IMR-90 (cell line): ENCODE measurements at regions not wholly inside any gene's neighbourhood (a gene's known extent, or its start where the extent isn't known, plus 50 kb on each side); places are given as distances from the start of the nearest gene placed in this dataset.

ENCODE experiments used
- ATAC-seq: fragments of 200-7000 bp; cut with Tn5 transposase; 2 replicates; pipeline ENCODE4 v1.9.1; 2020; ENCODE audit warnings: low read depth, mild to moderate bottlenecking, moderate library complexity
- BruUV-seq: library from RNA; stranded (reverse); fragments of 400-500 nt; replicated peaks from 2 replicates; lab custom pipeline; 2021; lab: Mats Ljungman, UMichigan
- CTCF ChIA-PET: fragments of 300-600 bp; formaldehyde crosslinking; extraction: SDS; loops from one replicate; lab custom pipeline; 2021; ENCODE audit warnings: antibody characterized with exemption; lab: Yijun Ruan, JAX
- POLR2A ChIA-PET: fragments of 300-600 bp; sonication (Branson Sonifier 250); formaldehyde crosslinking; loops from one replicate; lab custom pipeline; 2022; ENCODE audit warnings: antibody characterized with exemption; ENCODE audit not compliant: unreplicated experiment; lab: Charles Lee
- DNase-seq: peaks from one replicate; pipeline ENCODE4 v3.0.0; 2013
- H2AFZ ChIP-seq: replicated peaks from 2 replicates; pipeline ENCODE3; 2013; ENCODE audit warnings: low read length, mild to moderate bottlenecking; ENCODE audit not compliant: poor library complexity
- H2AK5ac ChIP-seq: 2 replicates; pipeline ENCODE4 v1.6.1; 2013; ENCODE audit warnings: low read depth, low read length, inconsistent platforms
- H2AK9ac ChIP-seq: replicated peaks from 2 replicates; pipeline ENCODE3; 2013; ENCODE audit warnings: mild to moderate bottlenecking, low read depth, low read length, moderate library complexity; ENCODE audit not compliant: poor library complexity
- H2BK120ac ChIP-seq: 2 replicates; pipeline ENCODE4 v1.6.1; 2013; ENCODE audit warnings: low read depth, low read length, inconsistent platforms
- H2BK15ac ChIP-seq: 3 replicates; pipeline ENCODE4 v1.6.1; 2013; ENCODE audit warnings: low read depth, low read length, inconsistent platforms
- H2BK20ac ChIP-seq: 2 replicates; pipeline ENCODE4 v1.6.1; 2013; ENCODE audit warnings: low read depth, mild to moderate bottlenecking, inconsistent platforms, low read length, moderate library complexity
- H2BK5ac ChIP-seq: 2 replicates; pipeline ENCODE4 v1.6.1; 2013; ENCODE audit warnings: mild to moderate bottlenecking, low read depth, low read length, inconsistent platforms; ENCODE audit not compliant: poor library complexity, severe bottlenecking
- H3K14ac ChIP-seq: replicated peaks from 2 replicates; pipeline ENCODE4 v1.6.1; 2013; ENCODE audit warnings: low read depth, low read length, inconsistent platforms
- H3K18ac ChIP-seq: 2 replicates; pipeline ENCODE4 v1.6.1; 2013; ENCODE audit warnings: low read depth, low read length, control low read depth
- H3K23ac ChIP-seq: 2 replicates; pipeline ENCODE4 v1.6.1; 2013; ENCODE audit warnings: low read depth, low read length, inconsistent platforms
- H3K27ac ChIP-seq: 2 replicates; pipeline ENCODE4 v1.5.1; 2013; ENCODE audit warnings: mild to moderate bottlenecking, control low read depth, low read length; ENCODE audit not compliant: insufficient read depth
- H3K27me3 ChIP-seq: 2 replicates; pipeline ENCODE4 v1.6.1; 2013; ENCODE audit warnings: low read length; ENCODE audit not compliant: control insufficient read depth, insufficient read depth
- H3K36me3 ChIP-seq: 2 replicates; pipeline ENCODE4 v1.6.1; 2013; ENCODE audit warnings: low read length, mixed read lengths; ENCODE audit not compliant: control insufficient read depth, insufficient read depth
- H3K4ac ChIP-seq: 2 replicates; pipeline ENCODE4 v1.6.1; 2013; ENCODE audit warnings: low read depth, low read length, inconsistent platforms
- H3K4me1 ChIP-seq: 2 replicates; pipeline ENCODE4 v1.6.1; 2013; ENCODE audit warnings: low read length, mixed read lengths; ENCODE audit not compliant: control insufficient read depth, insufficient read depth
- H3K4me2 ChIP-seq: 2 replicates; pipeline ENCODE4 v1.6.1; 2013; ENCODE audit warnings: low read depth, mild to moderate bottlenecking, control low read depth, low read length, moderate library complexity
- H3K4me3 ChIP-seq: 2 replicates; pipeline ENCODE4 v1.5.1; 2013; ENCODE audit warnings: low read depth, mild to moderate bottlenecking, control low read depth, low read length, moderate library complexity; ENCODE audit not compliant: insufficient read depth
- H3K56ac ChIP-seq: 2 replicates; pipeline ENCODE4 v1.6.1; 2013; ENCODE audit warnings: low read length, inconsistent platforms; ENCODE audit not compliant: insufficient read depth; ENCODE audit errors: extremely low read depth
- H3K79me1 ChIP-seq, 2 experiments: 2 replicates each; pipeline ENCODE4 v1.6.1; 2013; ENCODE audit warnings: low read length in 2 of 2, inconsistent platforms in 1 of 2, low read depth in 1 of 2
- H3K9ac ChIP-seq: 2 replicates; pipeline ENCODE4 v1.6.1; 2013; ENCODE audit warnings: low read depth, low read length, control low read depth
- H3K9me1 ChIP-seq: 2 replicates; pipeline ENCODE4 v1.6.1; 2013; ENCODE audit warnings: low read length, inconsistent platforms; ENCODE audit not compliant: insufficient read depth
- H3K9me3 ChIP-seq: 2 replicates; pipeline ENCODE4 v1.6.1; 2013; ENCODE audit warnings: low read length; ENCODE audit not compliant: control insufficient read depth, insufficient read depth
- H4K20me1 ChIP-seq: 2 replicates; pipeline ENCODE4 v1.6.1; 2013; ENCODE audit warnings: low read length, inconsistent platforms; ENCODE audit not compliant: insufficient read depth
- H4K5ac ChIP-seq: 2 replicates; pipeline ENCODE4 v1.6.1; 2013; ENCODE audit warnings: mild to moderate bottlenecking, low read depth, low read length, control low read depth
- H4K8ac ChIP-seq, 2 experiments: 2 replicates each; pipeline ENCODE4 v1.6.1; 2013; ENCODE audit warnings: low read depth in 2 of 2, low read length in 2 of 2, control low read depth in 1 of 2, inconsistent platforms in 1 of 2
- H4K91ac ChIP-seq: 2 replicates; pipeline ENCODE4 v1.6.1; 2013; ENCODE audit warnings: low read depth, low read length, inconsistent platforms; ENCODE audit not compliant: insufficient read depth
- BHLHE40 ChIP-seq: fragments of 150-350 bp; IDR thresholded peaks from 2 replicates; pipeline ENCODE4 v1.6.1; 2016; ENCODE audit warnings: mild to moderate bottlenecking, low read depth, low read length
- CEBPB ChIP-seq: IDR thresholded peaks from 2 replicates; pipeline ENCODE4 v1.6.1; 2012; ENCODE audit warnings: low read depth, low read length, improper control_type of control experiment
- CHD1 ChIP-seq: IDR thresholded peaks from 2 replicates; pipeline ENCODE4 v1.6.1; 2012; ENCODE audit warnings: low read depth, low read length, improper control_type of control experiment
- FOS ChIP-seq: fragments of 150-350 bp; IDR thresholded peaks from 2 replicates; pipeline ENCODE4 v1.6.1; 2016; ENCODE audit warnings: low read depth, low read length
- MAFK ChIP-seq: IDR thresholded peaks from 2 replicates; pipeline ENCODE4 v1.6.1; 2012; ENCODE audit warnings: low read depth, low read length, improper control_type of control experiment
- MAZ ChIP-seq: IDR thresholded peaks from 2 replicates; pipeline ENCODE4 v1.6.1; 2012; ENCODE audit warnings: low read depth, mild to moderate bottlenecking, low read length, improper control_type of control experiment, moderate library complexity, borderline replicate concordance
- MXI1 ChIP-seq: IDR thresholded peaks from 2 replicates; pipeline ENCODE4 v1.6.1; 2012; ENCODE audit warnings: low read depth, mild to moderate bottlenecking, low read length, moderate library complexity, borderline replicate concordance
- NFE2L2 ChIP-seq: fragments of 150-350 bp; IDR thresholded peaks from 2 replicates; pipeline ENCODE4 v1.6.1; 2016; ENCODE audit warnings: low read depth, mild to moderate bottlenecking, low read length
- POLR2A ChIP-seq: IDR thresholded peaks from 2 replicates; pipeline ENCODE4 v1.6.1; 2012; ENCODE audit warnings: mild to moderate bottlenecking, low read depth, low read length
- RAD21 ChIP-seq: IDR thresholded peaks from 2 replicates; pipeline ENCODE4 v1.6.1; 2012; ENCODE audit warnings: low read length, improper control_type of control experiment
- RCOR1 ChIP-seq: IDR thresholded peaks from 2 replicates; pipeline ENCODE4 v1.6.1; 2012; ENCODE audit warnings: mild to moderate bottlenecking, low read length, improper control_type of control experiment; ENCODE audit not compliant: insufficient replicate concordance
- RFX5 ChIP-seq: IDR thresholded peaks from 2 replicates; pipeline ENCODE4 v1.8.0; 2012; ENCODE audit warnings: low read depth, mild to moderate bottlenecking, low read length, moderate library complexity
- SMC3 ChIP-seq: fragments of 150-350 bp; IDR thresholded peaks from 2 replicates; pipeline ENCODE4 v1.6.1; 2016; ENCODE audit warnings: low read depth, mild to moderate bottlenecking, antibody characterized with exemption, low read length, moderate library complexity
- WGBS, 2 experiments: methylation state at CpG; one replicate each; pipeline versions ENCODE4 v1.1.5 to v1.1.7; 2013; ENCODE audit warnings: missing lambda C conversion rate in 2 of 2; ENCODE audit not compliant: insufficient read length in 1 of 2; ENCODE audit errors: extremely low coverage in 2 of 2; 5-methylcytosine and 5-hydroxymethylcytosine counted together
- dilution Hi-C: fragments of 300-500 bp; cut with HindIII; formaldehyde crosslinking; loops from one replicate; pipeline ENCODE4 v1.14.3; 2018; ENCODE audit warnings: low sequenced_read_pairs; ENCODE audit not compliant: unreplicated experiment
- in situ Hi-C: fragments of 300-500 bp; cut with MboI; formaldehyde crosslinking; loops from 3 replicates; pipeline ENCODE4 v1.14.3; 2019; ENCODE audit warnings: low sequenced_read_pairs, inconsistent platforms, mixed read lengths
- intact Hi-C: fragments of 100-400 bp; cut with micrococcal nuclease; formaldehyde crosslinking; loops from 2 replicates; pipeline ENCODE4 v1.10.0; 2022
- TF ChIP-seq, protein P1 (sequence below): fragments of 150-350 bp; IDR thresholded peaks from 2 replicates; pipeline ENCODE4 v1.6.1; 2017; ENCODE audit warnings: mild to moderate bottlenecking, antibody characterized with exemption, low read length, low read depth
- TF ChIP-seq, protein P2 (sequence below): conservative IDR thresholded peaks from 2 replicates; pipeline ENCODE4 v1.5.1; 2012; ENCODE audit warnings: mild to moderate bottlenecking, low read depth, low read length, improper control_type of control experiment
- TF ChIP-seq, protein P3 (sequence below): fragments of 150-350 bp; IDR thresholded peaks from 2 replicates; pipeline ENCODE4 v1.6.1; 2016; ENCODE audit warnings: low read depth, mild to moderate bottlenecking, low read length, moderate library complexity, borderline replicate concordance

DNA sequence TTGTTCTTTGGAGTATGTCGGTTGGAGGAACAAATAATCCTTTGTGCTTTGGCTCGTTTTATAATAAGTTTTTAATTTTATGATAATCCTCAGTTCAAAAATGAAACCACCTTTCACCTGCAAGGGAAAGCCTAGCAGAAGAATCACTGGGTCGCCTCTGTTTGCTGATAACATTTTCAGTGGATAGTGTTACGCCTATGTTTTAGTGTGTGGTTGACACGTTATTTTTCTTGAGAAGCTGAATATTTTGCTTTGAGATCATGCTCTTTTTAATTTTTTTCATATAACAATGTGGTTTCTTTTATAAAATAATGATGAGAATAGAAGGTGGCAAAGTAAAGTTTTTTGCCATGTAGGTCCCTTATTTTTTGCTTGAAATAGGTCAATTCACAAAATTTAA is 172.7 kb upstream of the ZEB2 start:
- no peaks in the 10 kb centered on the region for H3K9me1 ChIP-seq
- no CpG with 5 or more reads among the region's 5 CpGs for WGBS, 2 experiments
- H2BK5ac ChIP-seq = no peak overlapping the region
- no peak overlapping the region for H3K18ac ChIP-seq
- no peak overlapping the region for H3K9ac ChIP-seq
- BruUV-seq = no TSS peak
- H3K4me1 ChIP-seq = no peaks in the 10 kb centered on the region
- no peak overlapping the region for H3K14ac ChIP-seq
- no peak overlapping the region for H3K4ac ChIP-seq
- H3K27ac ChIP-seq = no peak overlapping the region
- intact Hi-C loops = no loop called here
- no peak overlapping the region for H2AK9ac ChIP-seq
- no peaks in the 10 kb centered on the region for H3K9me3 ChIP-seq
- no peak for DNase-seq
- H4K8ac ChIP-seq = no peak overlapping the region
- no peaks in the 10 kb centered on the region for H4K20me1 ChIP-seq
- no peak overlapping the region for H2AK5ac ChIP-seq
- dilution Hi-C loops = no loop called here
- H4K91ac ChIP-seq = no peak overlapping the region
- TF ChIP-seq MAZ = no peak
- TF ChIP-seq POLR2A = no peak
- no peak for TF ChIP-seq SMC3
- no peak for TF ChIP-seq CHD1
- no peak for TF ChIP-seq RAD21
- TF ChIP-seq, protein P1, sequence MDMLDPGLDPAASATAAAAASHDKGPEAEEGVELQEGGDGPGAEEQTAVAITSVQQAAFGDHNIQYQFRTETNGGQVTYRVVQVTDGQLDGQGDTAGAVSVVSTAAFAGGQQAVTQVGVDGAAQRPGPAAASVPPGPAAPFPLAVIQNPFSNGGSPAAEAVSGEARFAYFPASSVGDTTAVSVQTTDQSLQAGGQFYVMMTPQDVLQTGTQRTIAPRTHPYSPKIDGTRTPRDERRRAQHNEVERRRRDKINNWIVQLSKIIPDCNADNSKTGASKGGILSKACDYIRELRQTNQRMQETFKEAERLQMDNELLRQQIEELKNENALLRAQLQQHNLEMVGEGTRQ = no peak
- no peak for TF ChIP-seq RFX5
- TF ChIP-seq RCOR1 = no peak
- no peak for TF ChIP-seq FOS
- TF ChIP-seq BHLHE40 = no peak
- TF ChIP-seq MXI1 = no peak
- TF ChIP-seq NFE2L2 = no peak
- TF ChIP-seq, protein P2, sequence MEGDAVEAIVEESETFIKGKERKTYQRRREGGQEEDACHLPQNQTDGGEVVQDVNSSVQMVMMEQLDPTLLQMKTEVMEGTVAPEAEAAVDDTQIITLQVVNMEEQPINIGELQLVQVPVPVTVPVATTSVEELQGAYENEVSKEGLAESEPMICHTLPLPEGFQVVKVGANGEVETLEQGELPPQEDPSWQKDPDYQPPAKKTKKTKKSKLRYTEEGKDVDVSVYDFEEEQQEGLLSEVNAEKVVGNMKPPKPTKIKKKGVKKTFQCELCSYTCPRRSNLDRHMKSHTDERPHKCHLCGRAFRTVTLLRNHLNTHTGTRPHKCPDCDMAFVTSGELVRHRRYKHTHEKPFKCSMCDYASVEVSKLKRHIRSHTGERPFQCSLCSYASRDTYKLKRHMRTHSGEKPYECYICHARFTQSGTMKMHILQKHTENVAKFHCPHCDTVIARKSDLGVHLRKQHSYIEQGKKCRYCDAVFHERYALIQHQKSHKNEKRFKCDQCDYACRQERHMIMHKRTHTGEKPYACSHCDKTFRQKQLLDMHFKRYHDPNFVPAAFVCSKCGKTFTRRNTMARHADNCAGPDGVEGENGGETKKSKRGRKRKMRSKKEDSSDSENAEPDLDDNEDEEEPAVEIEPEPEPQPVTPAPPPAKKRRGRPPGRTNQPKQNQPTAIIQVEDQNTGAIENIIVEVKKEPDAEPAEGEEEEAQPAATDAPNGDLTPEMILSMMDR = no peak
- no peak for TF ChIP-seq MAFK
- TF ChIP-seq, protein P3, sequence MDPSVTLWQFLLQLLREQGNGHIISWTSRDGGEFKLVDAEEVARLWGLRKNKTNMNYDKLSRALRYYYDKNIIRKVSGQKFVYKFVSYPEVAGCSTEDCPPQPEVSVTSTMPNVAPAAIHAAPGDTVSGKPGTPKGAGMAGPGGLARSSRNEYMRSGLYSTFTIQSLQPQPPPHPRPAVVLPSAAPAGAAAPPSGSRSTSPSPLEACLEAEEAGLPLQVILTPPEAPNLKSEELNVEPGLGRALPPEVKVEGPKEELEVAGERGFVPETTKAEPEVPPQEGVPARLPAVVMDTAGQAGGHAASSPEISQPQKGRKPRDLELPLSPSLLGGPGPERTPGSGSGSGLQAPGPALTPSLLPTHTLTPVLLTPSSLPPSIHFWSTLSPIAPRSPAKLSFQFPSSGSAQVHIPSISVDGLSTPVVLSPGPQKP = no peak
- TF ChIP-seq CEBPB = no peak
- no peak overlapping the region for H4K5ac ChIP-seq
- no peak overlapping the region for H2BK20ac ChIP-seq
- H3K79me1 ChIP-seq = no peaks in the 10 kb centered on the region
- no peak overlapping the region for H3K4me3 ChIP-seq
- ChIA-PET CTCF (no interaction called here), POLR2A (no interaction called here)
- no peak overlapping the region for H3K56ac ChIP-seq
- no peak for ATAC-seq
- H2AFZ ChIP-seq = no peak overlapping the region
- H3K36me3 ChIP-seq = no peaks in the 10 kb centered on the region
- no peak overlapping the region for H2BK15ac ChIP-seq
- in situ Hi-C loops = no loop called here
- no peak overlapping the region for H3K23ac ChIP-seq
- no peak overlapping the region for H2BK120ac ChIP-seq
- no peak overlapping the region for H3K4me2 ChIP-seq
- no peaks in the 10 kb centered on the region for H3K27me3 ChIP-seq
